ENCODE measurements at regions not wholly inside any gene's neighbourhood (a gene's known extent, or its start where the extent isn't known, plus 50 kb on each side); places are given as distances from the start of the nearest gene placed in this dataset.

- DNase-seq: no peak
- H3K9me3 ChIP-seq: no peaks in the 10 kb centered on the region
- no peak overlapping the region for H3K4me3 ChIP-seq
- no peaks in the 10 kb centered on the region for H3K36me3 ChIP-seq (ENCODE audit: low read depth)
- ATAC-seq: no peak
- TF ChIP-seq CTCF (IDR thresholded peaks at IDR 0.05): no peak
- H3K4me1 ChIP-seq (ENCODE audit: low read depth): no peaks in the 10 kb centered on the region
- intact Hi-C loops (cut with DNase I, micrococcal nuclease): no loop called here
These were observed 119.8 kb upstream of the SLC34A2 start for GRCh38 chr4:25535701-25536473.

DNA sequence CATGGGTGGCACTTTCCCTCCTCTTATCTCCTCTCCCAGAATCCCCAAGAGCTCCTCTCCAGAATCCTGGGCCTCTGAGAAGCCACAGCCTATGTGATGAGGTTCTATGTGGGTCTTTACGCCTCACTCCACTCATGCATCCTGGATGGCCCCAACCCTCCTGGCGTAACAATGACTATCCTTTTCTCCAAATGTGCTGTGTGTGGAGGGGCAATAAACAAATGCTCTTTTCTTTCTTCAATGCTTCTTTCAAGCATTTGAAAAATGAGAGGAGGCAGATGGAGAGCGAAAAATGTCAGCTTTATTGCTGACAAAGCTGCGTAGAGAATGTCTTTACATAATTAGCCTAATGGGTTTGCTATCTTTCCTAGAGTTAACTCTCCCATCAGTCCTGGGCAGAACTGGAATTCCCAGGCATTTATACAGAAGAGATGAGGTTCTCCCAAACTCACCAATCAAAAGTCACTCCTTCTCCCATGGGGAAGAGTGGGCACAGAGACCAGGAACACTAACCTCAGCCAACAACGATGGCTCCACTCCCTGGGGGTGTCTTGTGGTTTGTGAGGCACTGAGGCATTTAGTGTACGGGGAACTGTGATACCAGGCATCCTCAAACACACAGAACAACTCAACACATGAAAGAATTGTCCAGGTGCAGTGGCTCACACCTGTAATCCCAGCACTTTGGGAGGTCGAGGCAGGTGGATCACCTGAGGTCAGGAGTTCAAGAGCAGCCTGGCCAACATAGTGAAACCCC, 118.9 kb upstream of the SLC34A2 start:
- no peak for ATAC-seq
- intact Hi-C loops (cut with DNase I, micrococcal nuclease): no loop called here
- H3K9me3 ChIP-seq: no peaks in the 10 kb centered on the region

DNA sequence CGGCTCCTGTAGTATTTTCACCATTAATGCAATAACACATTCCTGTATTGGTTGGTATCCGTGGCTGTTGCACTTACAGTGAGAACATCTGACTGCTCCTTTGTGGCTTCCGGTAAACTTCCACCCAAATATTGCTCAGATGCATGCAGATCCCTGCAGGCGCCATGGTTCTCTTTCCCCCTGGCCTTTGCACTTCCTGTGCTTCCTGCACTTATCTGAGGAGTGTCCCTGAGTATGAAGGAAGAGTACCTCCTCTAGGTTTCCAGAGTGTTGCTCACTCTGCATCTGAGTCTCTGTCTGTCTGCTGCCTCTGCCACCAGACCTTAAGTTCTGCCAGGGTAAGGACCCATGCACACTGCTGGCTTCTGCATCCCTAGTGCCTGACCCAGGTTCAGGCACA, 117.2 kb upstream of the SLC34A2 start:
- no peak for ATAC-seq
- intact Hi-C loops (cut with DNase I, micrococcal nuclease): no loop called here
- Histone ChIP-seq H3K36me3 (ENCODE audit: low read depth) (no peaks in the 10 kb centered on the region), H3K9me3 (no peaks in the 10 kb centered on the region), H3K4me3 (no peak overlapping the region), H3K4me1 (ENCODE audit: low read depth) (no peaks in the 10 kb centered on the region)
- TF ChIP-seq CTCF (IDR thresholded peaks at IDR 0.05): no peak
- no peak for DNase-seq

More for the DNA sequence above, 118.9 kb upstream of the SLC34A2 start:
- TF ChIP-seq CTCF (IDR thresholded peaks at IDR 0.05): no peak
- Histone ChIP-seq H3K4me1 (ENCODE audit: low read depth) (no peaks in the 10 kb centered on the region), H3K36me3 (ENCODE audit: low read depth) (no peaks in the 10 kb centered on the region), H3K4me3 (no peak overlapping the region)
- no peak for DNase-seq

DNA sequence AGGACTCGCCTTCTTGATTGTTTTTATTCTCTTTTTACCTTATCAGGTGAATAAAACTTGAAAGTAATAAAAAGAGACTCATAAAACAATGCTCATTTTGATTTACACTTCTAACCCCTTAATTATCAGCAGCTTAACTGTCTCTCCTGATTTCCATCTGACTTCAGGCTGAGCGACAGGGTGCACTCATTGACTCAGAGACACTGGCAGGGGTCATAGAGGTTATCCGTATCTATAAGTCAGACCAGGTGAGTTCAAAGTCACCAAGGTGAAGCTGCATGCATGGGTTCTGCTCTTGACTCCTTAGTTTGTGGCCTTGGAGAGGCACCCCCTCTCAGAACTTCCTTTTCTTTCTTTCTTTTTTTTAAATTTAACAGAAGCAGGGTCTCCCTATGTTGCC, 116.4 kb upstream of the SLC34A2 start:
- DNase-seq: no peak
- TF ChIP-seq CTCF (IDR thresholded peaks at IDR 0.05): no peak
- ATAC-seq: peak; percentile 30
- no peaks in the 10 kb centered on the region for H3K4me1 ChIP-seq (ENCODE audit: low read depth)
- H3K9me3 ChIP-seq: no peaks in the 10 kb centered on the region
- H3K36me3 ChIP-seq (ENCODE audit: low read depth): no peaks in the 10 kb centered on the region
- H3K4me3 ChIP-seq: no peak overlapping the region
- intact Hi-C loops (cut with DNase I, micrococcal nuclease): no loop called here

GRCh38 chr4:25540734-25541133, 114.9 kb upstream of the SLC34A2 start:
- DNase-seq (no peak), ATAC-seq (peak; percentile 42)
- H3K4me3 ChIP-seq: no peak overlapping the region
- intact Hi-C loops (cut with DNase I, micrococcal nuclease): no loop called here
- TF ChIP-seq CTCF (IDR thresholded peaks at IDR 0.05): no peak
- no peaks in the 10 kb centered on the region for H3K9me3 ChIP-seq
- H3K4me1 ChIP-seq (ENCODE audit: low read depth): no peaks in the 10 kb centered on the region
- no peaks in the 10 kb centered on the region for H3K36me3 ChIP-seq (ENCODE audit: low read depth)
